IMR-90 (cell line): ENCODE measurements at regions not wholly inside any gene's neighbourhood (a gene's known extent, or its start where the extent isn't known, plus 50 kb on each side); places are given as distances from the start of the nearest gene placed in this dataset.

Experiments used
- ATAC-seq: fragments of 200-7000 bp; cut with Tn5 transposase; 2 replicates; pipeline ENCODE4 v1.9.1; 2020; ENCODE audit warnings: low read depth, mild to moderate bottlenecking, moderate library complexity
- BruUV-seq: library from RNA; stranded (reverse); fragments of 400-500 nt; replicated peaks from 2 replicates; lab custom pipeline; 2021; lab: Mats Ljungman, UMichigan
- CTCF ChIA-PET: fragments of 300-600 bp; formaldehyde crosslinking; extraction: SDS; loops from one replicate; lab custom pipeline; 2021; ENCODE audit warnings: antibody characterized with exemption; lab: Yijun Ruan, JAX
- POLR2A ChIA-PET: fragments of 300-600 bp; sonication (Branson Sonifier 250); formaldehyde crosslinking; loops from one replicate; lab custom pipeline; 2022; ENCODE audit warnings: antibody characterized with exemption; ENCODE audit not compliant: unreplicated experiment; lab: Charles Lee
- DNase-seq: peaks from one replicate; pipeline ENCODE4 v3.0.0; 2013
- H2AFZ ChIP-seq: replicated peaks from 2 replicates; pipeline ENCODE3; 2013; ENCODE audit warnings: low read length, mild to moderate bottlenecking; ENCODE audit not compliant: poor library complexity
- H2AK5ac ChIP-seq: 2 replicates; pipeline ENCODE4 v1.6.1; 2013; ENCODE audit warnings: low read depth, low read length, inconsistent platforms
- H2AK9ac ChIP-seq: replicated peaks from 2 replicates; pipeline ENCODE3; 2013; ENCODE audit warnings: mild to moderate bottlenecking, low read depth, low read length, moderate library complexity; ENCODE audit not compliant: poor library complexity
- H2BK120ac ChIP-seq: 2 replicates; pipeline ENCODE4 v1.6.1; 2013; ENCODE audit warnings: low read depth, low read length, inconsistent platforms
- H2BK15ac ChIP-seq: 3 replicates; pipeline ENCODE4 v1.6.1; 2013; ENCODE audit warnings: low read depth, low read length, inconsistent platforms
- H2BK20ac ChIP-seq: 2 replicates; pipeline ENCODE4 v1.6.1; 2013; ENCODE audit warnings: low read depth, mild to moderate bottlenecking, inconsistent platforms, low read length, moderate library complexity
- H2BK5ac ChIP-seq: 2 replicates; pipeline ENCODE4 v1.6.1; 2013; ENCODE audit warnings: mild to moderate bottlenecking, low read depth, low read length, inconsistent platforms; ENCODE audit not compliant: poor library complexity, severe bottlenecking
- H3K14ac ChIP-seq: replicated peaks from 2 replicates; pipeline ENCODE4 v1.6.1; 2013; ENCODE audit warnings: low read depth, low read length, inconsistent platforms
- H3K18ac ChIP-seq: 2 replicates; pipeline ENCODE4 v1.6.1; 2013; ENCODE audit warnings: low read depth, low read length, control low read depth
- H3K23ac ChIP-seq: 2 replicates; pipeline ENCODE4 v1.6.1; 2013; ENCODE audit warnings: low read depth, low read length, inconsistent platforms
- H3K27ac ChIP-seq: 2 replicates; pipeline ENCODE4 v1.5.1; 2013; ENCODE audit warnings: mild to moderate bottlenecking, control low read depth, low read length; ENCODE audit not compliant: insufficient read depth
- H3K27me3 ChIP-seq: 2 replicates; pipeline ENCODE4 v1.6.1; 2013; ENCODE audit warnings: low read length; ENCODE audit not compliant: control insufficient read depth, insufficient read depth
- H3K36me3 ChIP-seq: 2 replicates; pipeline ENCODE4 v1.6.1; 2013; ENCODE audit warnings: low read length, mixed read lengths; ENCODE audit not compliant: control insufficient read depth, insufficient read depth
- H3K4ac ChIP-seq: 2 replicates; pipeline ENCODE4 v1.6.1; 2013; ENCODE audit warnings: low read depth, low read length, inconsistent platforms
- H3K4me1 ChIP-seq: 2 replicates; pipeline ENCODE4 v1.6.1; 2013; ENCODE audit warnings: low read length, mixed read lengths; ENCODE audit not compliant: control insufficient read depth, insufficient read depth
- H3K4me2 ChIP-seq: 2 replicates; pipeline ENCODE4 v1.6.1; 2013; ENCODE audit warnings: low read depth, mild to moderate bottlenecking, control low read depth, low read length, moderate library complexity
- H3K4me3 ChIP-seq: 2 replicates; pipeline ENCODE4 v1.5.1; 2013; ENCODE audit warnings: low read depth, mild to moderate bottlenecking, control low read depth, low read length, moderate library complexity; ENCODE audit not compliant: insufficient read depth
- H3K56ac ChIP-seq: 2 replicates; pipeline ENCODE4 v1.6.1; 2013; ENCODE audit warnings: low read length, inconsistent platforms; ENCODE audit not compliant: insufficient read depth; ENCODE audit errors: extremely low read depth
- H3K79me1 ChIP-seq, 2 experiments: 2 replicates each; pipeline ENCODE4 v1.6.1; 2013; ENCODE audit warnings: low read length in 2 of 2, inconsistent platforms in 1 of 2, low read depth in 1 of 2
- H3K9ac ChIP-seq: 2 replicates; pipeline ENCODE4 v1.6.1; 2013; ENCODE audit warnings: low read depth, low read length, control low read depth
- H3K9me1 ChIP-seq: 2 replicates; pipeline ENCODE4 v1.6.1; 2013; ENCODE audit warnings: low read length, inconsistent platforms; ENCODE audit not compliant: insufficient read depth
- H3K9me3 ChIP-seq: 2 replicates; pipeline ENCODE4 v1.6.1; 2013; ENCODE audit warnings: low read length; ENCODE audit not compliant: control insufficient read depth, insufficient read depth
- H4K20me1 ChIP-seq: 2 replicates; pipeline ENCODE4 v1.6.1; 2013; ENCODE audit warnings: low read length, inconsistent platforms; ENCODE audit not compliant: insufficient read depth
- H4K5ac ChIP-seq: 2 replicates; pipeline ENCODE4 v1.6.1; 2013; ENCODE audit warnings: mild to moderate bottlenecking, low read depth, low read length, control low read depth
- H4K8ac ChIP-seq, 2 experiments: 2 replicates each; pipeline ENCODE4 v1.6.1; 2013; ENCODE audit warnings: low read depth in 2 of 2, low read length in 2 of 2, control low read depth in 1 of 2, inconsistent platforms in 1 of 2
- H4K91ac ChIP-seq: 2 replicates; pipeline ENCODE4 v1.6.1; 2013; ENCODE audit warnings: low read depth, low read length, inconsistent platforms; ENCODE audit not compliant: insufficient read depth
- CEBPB ChIP-seq: IDR thresholded peaks from 2 replicates; pipeline ENCODE4 v1.6.1; 2012; ENCODE audit warnings: low read depth, low read length, improper control_type of control experiment
- CTCF ChIP-seq: conservative IDR thresholded peaks from 2 replicates; pipeline ENCODE4 v1.5.1; 2012; ENCODE audit warnings: mild to moderate bottlenecking, low read depth, low read length, improper control_type of control experiment
- USF2 ChIP-seq: fragments of 150-350 bp; IDR thresholded peaks from 2 replicates; pipeline ENCODE4 v1.6.1; 2017; ENCODE audit warnings: mild to moderate bottlenecking, antibody characterized with exemption, low read length, low read depth
- WGBS, 2 experiments: methylation state at CpG; one replicate each; pipeline versions ENCODE4 v1.1.5 to v1.1.7; 2013; ENCODE audit warnings: missing lambda C conversion rate in 2 of 2; ENCODE audit not compliant: insufficient read length in 1 of 2; ENCODE audit errors: extremely low coverage in 2 of 2; 5-methylcytosine and 5-hydroxymethylcytosine counted together
- dilution Hi-C: fragments of 300-500 bp; cut with HindIII; formaldehyde crosslinking; loops from one replicate; pipeline ENCODE4 v1.14.3; 2018; ENCODE audit warnings: low sequenced_read_pairs; ENCODE audit not compliant: unreplicated experiment
- in situ Hi-C: fragments of 300-500 bp; cut with MboI; formaldehyde crosslinking; loops from 3 replicates; pipeline ENCODE4 v1.14.3; 2019; ENCODE audit warnings: low sequenced_read_pairs, inconsistent platforms, mixed read lengths
- intact Hi-C: fragments of 100-400 bp; cut with micrococcal nuclease; formaldehyde crosslinking; loops from 2 replicates; pipeline ENCODE4 v1.10.0; 2022

GRCh38 chr14:53537422-53538315, 384.5 kb upstream of the DDHD1 start:
- Histone ChIP-seq H3K14ac (peak overlapping the region; percentile 57), H3K4ac (peak overlapping the region; percentile 86), H2BK120ac (peak overlapping the region; percentile 94), H4K8ac (peak overlapping the region; percentile 2 to 51; a peak in 3 of 4 replicates), H3K79me1 (no peaks in the 10 kb centered on the region), H2AK9ac (no peak overlapping the region), H2AFZ (no peak overlapping the region), H3K4me1 (peaks cover 19% of the 10 kb centered on the region), H2BK5ac (peak overlapping the region; percentile 92), H3K27me3 (no peaks in the 10 kb centered on the region), H3K9ac (peak overlapping the region; percentile 25; the same call in 1 of the 2 replicates), H3K27ac (peak overlapping the region; percentile 90), H2AK5ac (peak overlapping the region; percentile 11), H3K4me3 (no peak overlapping the region), H3K4me2 (peak overlapping the region; percentile 1; the same call in 1 of the 2 replicates), H3K9me3 (no peaks in the 10 kb centered on the region), H3K36me3 (no peaks in the 10 kb centered on the region), H3K23ac (peak overlapping the region; percentile 46), H4K91ac (peak overlapping the region; percentile 89), H3K56ac (peak overlapping the region; percentile 52; the same call in 1 of the 2 replicates), H2BK20ac (peak overlapping the region; percentile 55), H4K20me1 (no peaks in the 10 kb centered on the region), H3K18ac (peak overlapping the region; percentile 89), H2BK15ac (peak overlapping the region; percentile 38; the same call in 2 of the 3 replicates), H3K9me1 (no peaks in the 10 kb centered on the region), H4K5ac (peak overlapping the region; percentile 96)
- intact Hi-C loops = loop anchor here (1.0 to 5.0 kb wide), 8 partner anchors 105 to 801 kb away; no protein-coding TSS in a partner anchor
- CTCF ChIA-PET = interaction anchor here (0.6 to 3.1 kb wide), 13 partner anchors 9 to 866 kb away, joined by 3 to 10 read pairs (median 3); no protein-coding TSS in a partner anchor
- BruUV-seq = no TSS peak
- no CpG with 5 or more reads among the region's 5 CpGs for WGBS, 2 experiments
- ATAC-seq (peak; percentile 24), DNase-seq (peak; percentile 40)
- in situ Hi-C loops = loop anchor here (5.0 to 10.0 kb wide), 3 partner anchors 417 to 795 kb away; partner anchors contain the start of gene BMP4
- POLR2A ChIA-PET = interaction anchor here (1.5 kb wide), 2 partner anchors 410 to 416 kb away, joined by 4 to 8 read pairs; no protein-coding TSS in a partner anchor
- dilution Hi-C loops = no loop called here
- no peak for TF ChIP-seq CEBPB
- no peak for TF ChIP-seq USF2
- TF ChIP-seq CTCF = no peak
